Left renal pelvis (tissue), 4 donors: ENCODE measurements at regions not wholly inside any gene's neighbourhood (a gene's known extent, or its start where the extent isn't known, plus 50 kb on each side); places are given as distances from the start of the nearest gene placed in this dataset.
"Not testable (repeated sequence)": the region's sequence is repeated elsewhere in the genome, so short reads cannot be mapped to it uniquely, and the experiment has no call there.

Source experiments
- DNase-seq, 4 donors: peaks; one replicate each; pipeline ENCODE4 v3.0.0-alpha.2; 2013; ENCODE audit warnings: low read depth in 4 of 4, low spot score in 3 of 4

DNA sequence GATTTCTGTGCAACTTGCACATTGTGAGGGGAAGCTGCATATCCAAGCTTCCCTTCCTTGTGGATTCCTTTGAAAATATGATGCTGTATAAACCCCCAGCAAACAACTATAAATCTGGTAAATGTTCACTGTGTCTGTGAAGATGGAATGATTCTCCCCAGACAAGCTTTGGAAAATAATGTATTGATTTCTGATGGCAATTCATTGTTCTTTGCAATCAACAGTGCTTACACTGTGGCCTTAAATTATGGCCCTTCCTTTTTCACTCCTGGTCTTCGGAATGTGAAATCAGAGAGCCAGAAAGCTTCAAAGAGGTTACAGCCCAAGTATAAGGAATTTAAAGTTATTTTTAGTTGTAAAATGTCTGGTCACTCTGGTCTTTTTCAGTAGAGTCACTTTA, 308.8 kb downstream of the CBLN4 start:
- no peak for DNase-seq

DNA sequence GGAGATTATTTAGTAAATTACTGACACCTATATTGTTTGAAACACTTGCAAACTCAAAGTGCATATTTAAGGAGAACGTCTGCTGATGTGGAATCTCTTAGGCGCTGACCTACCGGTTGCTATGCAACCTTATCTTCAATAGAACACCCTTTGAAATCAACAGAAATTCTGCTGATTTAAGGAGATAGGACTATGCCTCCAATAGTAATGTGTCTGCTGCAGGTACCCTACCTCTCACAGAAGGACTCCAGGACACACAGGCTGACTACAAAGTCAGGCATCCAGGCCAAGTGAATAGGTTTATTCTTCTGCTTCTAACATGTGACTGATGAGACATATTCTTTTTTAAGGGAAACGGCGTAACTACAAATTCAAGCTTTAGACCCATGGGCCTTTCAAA, 311.7 kb downstream of the CBLN4 start:
- DNase-seq: no peak

DNA sequence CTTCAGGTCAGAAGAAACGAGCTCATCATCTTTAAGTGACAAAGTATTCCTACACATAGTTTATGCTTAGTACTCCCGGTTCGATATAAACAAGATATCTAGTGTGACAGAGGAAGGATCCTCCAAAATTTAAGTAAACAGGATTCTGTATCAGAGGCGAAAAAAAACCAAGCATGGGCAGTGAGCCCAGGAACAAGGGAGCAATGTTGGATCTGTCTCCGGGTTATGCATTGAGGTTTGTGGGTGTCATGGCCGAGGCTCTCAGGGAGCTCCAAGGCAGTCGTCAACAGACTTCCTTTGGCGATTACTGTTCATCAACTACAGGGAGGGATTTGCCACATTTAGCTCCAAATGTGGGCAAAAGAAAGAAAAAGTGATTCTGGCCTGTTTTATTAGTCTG, 319.5 kb downstream of the CBLN4 start:
- no peak for DNase-seq

DNA sequence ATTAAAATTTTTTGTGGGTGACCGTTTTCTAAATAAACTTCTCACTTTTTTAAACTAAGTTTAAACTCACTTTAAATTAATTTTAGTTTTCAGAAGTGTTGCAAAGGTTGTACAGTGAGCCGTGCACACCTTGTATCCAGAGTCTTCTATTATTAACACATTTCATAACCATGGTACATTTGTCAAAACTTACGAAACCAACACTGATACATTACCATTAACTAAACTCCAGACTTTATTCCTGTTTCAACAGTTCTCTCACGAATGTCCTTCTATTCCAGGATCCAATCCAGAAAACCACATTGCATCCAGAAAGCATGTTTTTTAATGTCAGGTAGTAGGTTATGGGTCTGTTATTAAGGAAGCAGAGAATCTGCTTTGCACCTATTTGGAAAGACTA, 319.9 kb downstream of the CBLN4 start:
- no peak for DNase-seq

DNA sequence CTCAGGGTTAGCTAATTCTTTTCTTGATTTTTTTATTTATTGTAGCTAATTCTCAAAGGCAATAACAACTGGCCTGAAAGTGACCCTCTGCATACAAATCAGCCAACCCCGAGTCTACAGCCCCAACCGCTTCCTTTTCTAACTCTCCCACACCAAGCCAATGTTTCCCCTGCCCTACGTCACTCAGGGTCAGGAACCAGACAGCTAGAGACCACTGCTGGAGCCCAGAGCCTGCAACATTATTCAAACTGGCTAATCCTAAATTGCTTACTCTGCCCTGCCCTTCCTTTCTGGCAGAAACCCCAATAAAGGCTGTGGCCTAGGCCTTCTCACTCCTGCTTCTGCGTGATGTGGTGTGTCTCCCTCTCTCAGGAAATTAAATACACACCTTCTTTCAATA, 320.7 kb downstream of the CBLN4 start:
- DNase-seq: no peak

DNA sequence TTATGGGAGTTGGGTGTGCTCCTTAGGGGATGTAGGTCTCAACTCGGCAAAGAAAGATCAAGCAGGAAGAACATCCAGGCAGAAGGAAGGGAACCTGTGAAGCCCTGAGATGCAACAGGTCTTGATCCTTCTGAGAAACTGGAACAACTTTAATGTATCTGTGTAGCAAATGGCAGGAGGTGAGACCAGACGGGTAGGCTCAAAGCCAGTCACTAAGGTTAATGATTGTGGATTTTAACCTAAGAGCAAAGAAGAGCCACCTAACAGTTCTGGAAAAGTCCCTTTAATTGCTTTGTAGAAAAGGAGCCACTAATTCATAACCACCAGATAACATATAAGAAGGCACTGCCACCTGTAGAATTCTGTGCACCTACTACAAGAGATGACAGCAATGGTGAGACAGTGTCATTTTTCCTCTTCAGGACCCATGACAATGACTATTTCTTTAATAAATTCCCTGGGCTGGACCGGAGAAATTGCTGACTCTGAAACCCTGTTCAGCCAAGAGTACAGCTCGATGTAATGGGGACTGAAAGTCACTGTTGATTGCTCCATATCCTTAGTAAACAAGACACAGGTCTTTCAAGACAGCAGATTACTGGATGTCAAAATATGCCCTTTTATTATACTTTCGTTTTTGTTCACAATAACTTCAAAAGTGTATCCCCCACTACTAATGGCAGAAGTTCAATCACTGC, 326.2 kb downstream of the CBLN4 start:
- no peak for DNase-seq

DNA sequence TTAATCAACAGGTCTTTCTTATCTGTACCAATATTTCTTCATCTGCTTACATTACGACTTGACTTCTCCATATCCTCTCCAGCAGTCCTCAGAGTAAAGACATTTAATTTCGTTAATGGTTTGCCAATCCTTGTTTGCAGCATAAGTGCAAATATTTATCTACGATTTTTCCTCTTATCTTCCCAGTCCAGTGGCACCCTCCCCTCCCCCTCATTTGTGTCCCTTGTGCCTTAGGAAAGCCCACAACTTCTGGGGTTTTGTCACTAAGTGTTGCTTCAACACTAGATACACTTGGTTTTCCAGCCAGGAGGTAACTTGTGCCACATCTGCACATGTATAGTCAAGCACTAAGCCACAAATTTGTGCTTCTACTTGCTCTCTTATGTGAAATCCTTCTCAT, 327.2 kb downstream of the CBLN4 start:
- DNase-seq: no peak

DNA sequence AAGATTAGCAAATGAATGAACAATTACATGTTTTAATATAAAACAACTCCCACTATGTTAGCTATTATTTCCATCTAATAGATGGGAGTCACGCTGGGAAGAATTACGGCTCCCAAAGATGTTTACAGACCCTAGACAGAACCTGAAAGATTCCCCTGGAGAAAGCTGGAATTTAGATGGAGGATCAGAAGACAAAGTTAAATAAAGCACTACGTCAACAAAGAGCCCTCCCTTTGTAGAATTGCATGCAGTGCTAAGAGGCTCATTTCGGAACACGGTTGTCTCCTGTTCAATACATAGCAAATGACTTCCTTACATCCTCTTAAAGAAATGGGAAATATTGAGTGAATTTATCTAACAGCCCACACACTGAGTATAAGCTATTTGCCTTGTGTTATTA, 328.3 kb downstream of the CBLN4 start:
- DNase-seq: no peak

DNA sequence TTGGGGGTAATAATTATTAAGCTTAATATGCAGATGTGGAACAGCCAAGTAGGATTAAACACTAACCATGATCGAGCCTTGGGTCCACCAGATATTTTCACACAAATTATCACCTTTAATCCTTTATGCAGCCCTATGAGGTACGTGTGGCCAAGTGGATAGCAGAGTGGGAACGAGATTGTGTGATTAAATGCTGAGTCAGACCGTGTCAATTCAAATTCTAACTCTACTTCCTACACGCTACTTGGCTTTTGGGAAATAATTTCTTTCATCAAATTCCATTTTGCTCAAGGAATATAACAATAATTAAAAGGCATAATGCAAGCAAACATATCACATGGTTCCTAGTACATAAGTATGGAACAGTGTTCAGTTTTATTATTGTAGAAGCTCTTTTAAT, 329.2 kb downstream of the CBLN4 start:
- DNase-seq: no peak

DNA sequence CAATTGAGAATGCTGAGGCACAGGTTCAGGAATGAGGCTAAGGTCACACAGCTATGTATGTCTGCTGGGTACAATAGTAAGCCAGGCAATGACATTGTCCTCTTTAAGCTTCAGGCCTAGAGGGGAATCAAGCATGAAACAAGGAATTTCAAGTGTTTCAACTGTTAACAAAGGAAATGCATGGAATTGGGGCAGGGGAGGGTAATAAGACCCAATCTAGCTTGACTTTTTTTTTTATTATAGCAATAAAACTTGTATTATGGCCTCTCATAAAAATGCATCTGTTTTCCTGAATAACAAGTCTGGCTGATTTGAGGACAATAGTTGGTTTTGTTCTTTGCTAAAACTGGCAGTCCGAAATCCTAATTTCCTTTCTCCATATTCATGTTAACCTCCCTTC, 336.7 kb downstream of the CBLN4 start:
- no peak for DNase-seq

DNA sequence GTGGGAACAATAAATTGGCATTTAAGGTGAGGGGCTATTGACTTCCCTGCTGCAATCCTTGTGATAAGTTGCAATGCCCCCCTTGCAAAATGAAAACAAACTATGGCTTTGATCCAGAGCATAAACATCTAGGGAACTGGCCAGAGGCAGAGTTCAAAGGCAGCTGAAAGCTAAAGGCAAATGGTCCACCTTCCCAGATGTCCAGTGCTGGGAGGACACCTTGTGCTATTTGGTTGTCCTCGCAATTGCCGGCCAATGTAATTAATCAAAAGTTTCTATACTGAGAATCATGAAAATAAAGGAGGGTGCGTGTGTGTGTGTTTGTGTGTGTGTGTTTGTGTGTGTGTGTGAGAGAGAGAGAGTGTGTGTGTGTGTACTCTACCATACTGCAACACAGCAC, 337.4 kb downstream of the CBLN4 start:
- no peak for DNase-seq

DNA sequence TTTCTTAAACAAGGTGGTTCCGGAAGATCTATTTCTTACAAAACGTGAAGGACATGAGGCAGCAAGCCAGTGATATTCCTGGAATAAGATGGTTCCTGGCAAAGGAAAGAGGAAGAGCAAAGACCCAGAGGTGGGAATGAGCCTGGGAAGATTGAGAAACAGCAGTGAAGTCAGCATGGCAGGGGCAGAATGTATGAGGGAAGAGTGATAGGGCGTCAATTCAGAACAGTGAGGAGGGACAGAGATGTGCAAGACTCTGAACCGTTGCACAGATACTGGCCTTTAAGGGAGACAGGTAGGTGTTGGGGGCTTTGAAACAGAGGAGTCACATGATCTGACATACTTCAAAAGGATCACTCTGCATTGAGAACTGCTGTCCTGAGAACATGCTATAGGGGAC, 338.3 kb downstream of the CBLN4 start:
- no peak for DNase-seq

DNA sequence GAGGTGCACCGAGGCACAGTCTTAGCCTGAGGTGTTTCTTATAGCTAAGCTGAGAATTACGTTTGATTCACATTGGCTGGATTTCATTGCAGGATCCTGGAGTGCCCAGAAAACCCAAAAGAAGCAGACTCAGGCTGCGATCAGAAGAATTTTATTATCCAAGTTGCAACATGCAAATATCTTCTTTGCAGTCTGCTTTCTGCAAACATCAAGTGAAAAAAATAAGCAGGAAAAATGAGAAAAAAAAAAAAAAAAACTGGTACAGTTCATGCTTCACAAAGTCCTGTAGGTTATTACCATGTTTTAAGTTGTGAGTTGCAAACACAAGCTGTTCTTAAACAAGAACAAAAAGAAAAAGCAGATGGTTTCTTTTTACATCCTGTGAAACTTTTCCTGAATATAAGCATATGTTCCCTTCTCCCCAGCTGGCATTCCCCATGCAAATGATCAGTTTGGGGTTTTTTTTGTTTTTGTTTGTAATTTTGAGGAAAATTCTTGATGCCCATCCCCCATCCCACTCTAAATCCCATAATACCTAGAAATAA, 349.0 kb downstream of the CBLN4 start:
- DNase-seq: no peak

DNA sequence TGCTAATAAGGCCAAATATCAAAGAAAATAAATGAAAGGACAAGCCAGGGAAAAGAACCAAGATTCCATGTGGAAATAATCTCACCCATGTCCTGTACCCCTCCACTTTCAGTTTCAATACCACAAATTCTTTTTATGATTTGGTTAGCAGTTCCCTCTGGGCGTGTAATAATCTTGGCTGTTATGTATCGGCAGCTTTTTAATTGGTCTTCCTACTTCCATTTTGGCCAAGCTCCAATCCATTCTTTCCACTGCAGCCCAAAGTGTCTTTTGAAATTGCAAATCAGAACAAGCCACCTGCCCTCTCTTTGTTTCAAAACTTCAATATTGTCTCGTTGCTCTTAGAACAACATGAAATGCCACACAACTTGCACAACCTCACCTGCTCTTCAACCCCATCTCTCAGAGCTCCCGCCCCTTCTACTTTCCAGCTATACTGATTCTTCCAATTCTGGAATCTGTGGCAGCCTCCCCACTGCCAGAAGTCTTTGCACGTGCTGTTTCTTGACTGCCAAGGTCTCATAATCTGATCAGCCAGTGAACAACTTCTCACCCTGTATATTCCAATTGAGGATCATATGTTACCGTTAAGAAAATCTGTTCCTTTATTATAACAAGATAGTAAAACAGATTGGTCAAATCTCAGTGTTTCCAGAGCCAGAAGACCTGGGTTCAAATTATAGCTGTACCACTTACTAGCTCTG, 354.5 kb downstream of the CBLN4 start:
- DNase-seq: no peak

DNA sequence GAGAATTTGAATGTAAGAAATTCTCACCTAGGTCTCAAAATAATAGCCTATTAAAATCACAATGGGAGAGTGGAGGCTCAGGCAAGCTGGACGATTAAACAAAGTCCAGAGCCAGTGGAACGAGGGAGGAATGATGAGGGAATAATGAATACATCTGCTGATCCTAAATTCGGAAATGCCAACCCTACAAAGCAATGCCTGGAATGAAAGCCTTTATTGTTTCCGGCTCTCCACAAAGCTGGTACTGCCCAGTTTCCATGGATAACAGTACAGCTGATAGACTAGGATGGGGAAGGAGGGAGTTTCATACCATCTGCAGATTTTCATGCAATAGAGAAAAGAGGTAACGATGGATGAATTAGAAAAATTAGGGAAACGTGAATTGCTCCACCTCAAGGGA, 356.1 kb downstream of the CBLN4 start:
- no peak for DNase-seq

DNA sequence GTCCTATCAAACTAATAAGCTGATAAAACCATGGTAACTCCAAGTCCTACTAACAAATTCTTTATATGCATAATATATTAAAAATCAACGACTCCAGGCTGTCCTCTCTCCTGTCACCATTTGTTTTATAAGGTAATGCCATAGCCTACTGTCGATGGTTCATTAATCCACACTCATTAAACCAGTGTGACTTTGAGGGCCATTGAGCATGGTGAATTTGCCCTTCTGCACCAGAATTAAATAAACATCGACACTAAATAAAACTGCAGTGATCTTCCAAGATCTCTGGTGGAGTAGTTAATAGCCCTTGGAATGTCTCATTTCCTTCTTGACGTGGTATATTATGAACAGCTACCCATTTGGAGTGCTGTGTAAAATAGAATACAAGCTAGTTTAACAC, 358.5 kb downstream of the CBLN4 start:
- DNase-seq: no peak

DNA sequence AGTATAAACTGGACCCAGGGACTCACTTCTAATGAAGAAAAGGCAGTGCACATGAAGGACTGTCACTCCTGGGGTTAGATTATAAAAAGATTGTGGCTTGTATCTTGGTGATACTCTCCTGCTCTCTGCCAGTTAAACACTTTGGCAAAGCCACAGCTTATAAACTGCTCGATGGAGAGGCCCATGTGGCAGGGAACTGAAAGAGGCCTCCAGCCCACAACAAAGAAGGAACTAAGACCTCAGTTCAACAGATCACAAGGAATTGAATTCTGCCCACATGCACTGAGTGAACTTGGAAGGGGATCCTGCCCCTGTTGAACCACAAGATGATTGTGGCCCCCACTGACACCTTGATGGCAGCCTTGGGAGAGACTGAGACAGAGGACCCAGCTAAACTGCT, 363.8 kb downstream of the CBLN4 start:
- no peak for DNase-seq

DNA sequence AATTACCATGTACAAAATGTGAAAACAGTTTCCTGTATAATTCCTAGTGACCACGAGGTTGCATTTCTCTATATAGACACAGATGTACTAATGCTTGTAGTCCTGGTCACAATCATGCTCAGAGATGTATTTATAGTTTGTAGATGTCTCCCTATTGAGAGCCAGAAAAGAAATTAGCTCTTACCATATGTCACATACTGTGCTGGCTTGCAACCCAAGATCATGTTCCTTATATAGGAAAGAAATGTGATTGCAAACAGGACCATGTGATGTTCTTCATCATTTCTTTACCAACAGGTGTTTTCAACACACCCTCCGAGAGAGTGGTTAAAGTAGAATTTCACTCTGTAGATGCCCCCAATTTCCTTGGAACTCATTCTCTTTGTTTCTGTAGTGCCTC, 369.4 kb downstream of the CBLN4 start:
- no peak for DNase-seq

DNA sequence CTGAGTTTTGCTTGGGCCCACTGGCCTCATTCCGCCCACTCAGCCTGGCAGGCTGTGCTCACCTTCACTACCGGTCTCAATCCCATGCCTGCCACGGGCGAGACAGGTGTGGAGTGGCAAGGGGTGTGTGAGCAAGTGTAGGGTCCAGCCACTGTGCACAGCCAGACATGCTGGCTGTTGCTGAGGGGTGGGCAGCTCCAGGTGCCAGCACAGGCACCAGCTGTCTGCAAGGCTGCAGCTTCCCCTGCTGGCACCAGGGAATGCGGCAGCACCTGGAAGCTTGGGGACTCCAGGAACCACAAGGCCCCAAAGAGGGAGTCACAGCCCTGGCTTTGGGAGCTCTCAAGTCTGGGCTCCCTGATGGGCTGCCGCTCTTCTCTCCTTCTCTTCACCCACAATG, 372.7 kb downstream of the CBLN4 start:
- no peak for DNase-seq

DNA sequence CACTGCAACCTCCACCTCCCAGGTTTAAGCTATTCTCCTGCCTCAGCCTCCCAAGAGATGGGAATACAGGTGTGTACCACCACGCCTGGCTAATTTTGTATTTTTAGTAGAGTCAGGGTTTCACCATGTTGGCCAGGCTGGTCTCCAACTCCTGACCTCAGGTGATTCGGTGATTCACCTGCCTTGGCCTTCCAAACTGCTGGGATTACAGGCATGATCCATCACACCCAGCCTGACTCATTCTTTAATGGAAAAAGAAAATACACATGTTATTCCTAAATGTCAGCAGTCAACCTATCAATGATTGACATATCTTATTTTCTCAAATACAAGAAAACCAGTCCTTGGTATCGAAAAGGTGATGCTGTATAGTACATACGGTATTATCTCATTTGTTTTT, 376.2 kb downstream of the CBLN4 start:
- DNase-seq: not testable (repeated sequence)

DNA sequence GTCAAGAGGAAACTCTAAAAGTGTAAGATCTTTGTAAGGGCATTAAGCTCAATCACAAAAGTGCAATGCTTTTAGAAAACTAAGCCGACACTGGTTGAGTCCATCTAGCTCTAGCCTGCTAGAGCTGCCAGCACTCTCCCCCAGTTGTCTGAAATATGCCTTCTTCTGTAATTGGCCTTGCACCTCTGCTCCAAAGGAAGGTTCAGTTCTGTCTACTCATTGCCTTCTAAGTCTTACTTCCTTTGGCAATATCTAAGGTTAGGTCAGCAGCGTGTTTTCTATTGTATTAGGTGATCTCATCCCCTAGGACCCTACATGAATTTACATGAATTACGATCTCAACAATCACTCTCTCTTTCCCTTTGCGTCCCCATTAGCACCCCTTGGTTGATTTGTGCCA, 378.6 kb downstream of the CBLN4 start:
- no peak for DNase-seq

DNA sequence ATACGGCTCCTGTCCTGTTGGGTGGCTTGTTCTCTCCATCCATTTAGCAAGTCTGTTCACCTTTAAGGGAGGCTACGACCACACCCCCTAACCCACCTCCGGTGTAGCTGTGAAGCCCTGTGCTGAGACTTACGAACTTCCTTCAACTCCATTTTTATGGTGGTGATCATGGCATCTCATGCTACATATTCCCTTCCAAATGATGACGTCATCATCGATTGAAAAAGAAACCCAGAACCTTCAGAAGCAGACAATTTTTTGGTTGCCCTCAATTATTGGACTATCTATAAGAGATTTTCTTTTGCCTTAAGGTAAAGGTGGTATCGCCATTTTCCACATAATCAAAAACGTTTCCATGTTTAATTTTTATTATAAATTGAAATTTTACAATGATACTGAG, 389.0 kb downstream of the CBLN4 start:
- DNase-seq: no peak
